Caco-2 (cell line): ENCODE measurements at regions not wholly inside any gene's neighbourhood (a gene's known extent, or its start where the extent isn't known, plus 50 kb on each side); places are given as distances from the start of the nearest gene placed in this dataset.
"Not testable (repeated sequence)": the region's sequence is repeated elsewhere in the genome, so short reads cannot be mapped to it uniquely, and the experiment has no call there.

Experiments
- BruUV-seq: library from RNA; stranded (reverse); fragments of 400-500 nt; replicated peaks from 2 replicates; lab custom pipeline; 2021; lab: Mats Ljungman, UMichigan
- CTCF ChIA-PET: fragments of 300-600 bp; sonication (Branson Sonifier 250); formaldehyde crosslinking; loops from one replicate; lab custom pipeline; 2022; ENCODE audit warnings: antibody characterized with exemption; lab: Charles Lee
- POLR2A ChIA-PET: fragments of 300-600 bp; sonication (Branson Sonifier 250); formaldehyde crosslinking; loops from one replicate; lab custom pipeline; 2022; ENCODE audit warnings: antibody characterized with exemption; lab: Charles Lee
- DNase-seq, 2 experiments: peaks; one replicate each; pipeline versions ENCODE4 v3.0.0 to v3.0.0-alpha.2; 2020 to 2022
- H3K27me3 ChIP-seq: replicated peaks from 2 replicates; pipeline ENCODE4 v1.6.0; 2011; ENCODE audit warnings: low read length; ENCODE audit not compliant: control insufficient read depth, insufficient read depth
- H3K36me3 ChIP-seq: 2 replicates; pipeline ENCODE4 v1.5.1; 2011; ENCODE audit warnings: low read length; ENCODE audit not compliant: control insufficient read depth, insufficient read depth
- H3K4me1 ChIP-seq: fragments of 250-450 bp; sonication (Bioruptor Pico); 2 replicates; pipeline ENCODE4 v1.5.1; 2020; ENCODE audit warnings: mild to moderate bottlenecking
- H3K4me3 ChIP-seq: 2 replicates; pipeline ENCODE4 v1.5.1; 2011; ENCODE audit warnings: low read depth, mild to moderate bottlenecking, control low read depth, low read length
- H3K9me3 ChIP-seq: fragments of 250-450 bp; sonication (Bioruptor Pico); 2 replicates; pipeline ENCODE4 v1.5.1; 2020; ENCODE audit warnings: mild to moderate bottlenecking, moderate library complexity
- H3K27ac Mint-ChIP-seq: one replicate; pipeline ENCODE4 v1.8.0; 2022; ENCODE audit warnings: mixed read lengths; ENCODE audit not compliant: unreplicated experiment
- H3K27me3 Mint-ChIP-seq: one replicate; pipeline ENCODE4 v1.8.0; 2022; ENCODE audit warnings: mixed read lengths; ENCODE audit not compliant: insufficient read depth, unreplicated experiment
- H3K36me3 Mint-ChIP-seq: one replicate; pipeline ENCODE4 v1.8.0; 2022; ENCODE audit warnings: mild to moderate bottlenecking, mixed read lengths; ENCODE audit not compliant: insufficient read depth, unreplicated experiment
- H3K4me1 Mint-ChIP-seq: one replicate; pipeline ENCODE4 v1.8.0; 2022; ENCODE audit warnings: low read depth, mixed read lengths; ENCODE audit not compliant: unreplicated experiment
- H3K4me3 Mint-ChIP-seq: one replicate; pipeline ENCODE4 v1.8.0; 2022; ENCODE audit warnings: mild to moderate bottlenecking, moderate library complexity, mixed read lengths; ENCODE audit not compliant: unreplicated experiment
- H3K9me3 Mint-ChIP-seq: one replicate; pipeline ENCODE4 v1.8.0; 2022; ENCODE audit warnings: mixed read lengths; ENCODE audit not compliant: unreplicated experiment
- intact Hi-C: fragments of 100-400 bp; cut with micrococcal nuclease; formaldehyde crosslinking; loops from one replicate; pipeline ENCODE4 v1.10.0; 2022; ENCODE audit not compliant: unreplicated experiment
- TF ChIP-seq, protein P1 (sequence below), 2 experiments: fragments of 200-600 bp in 1 of 2; IDR thresholded peaks; 1 replicate in 1 of 2; 2 replicates in 1 of 2; pipeline versions ENCODE4 v1.5.1 to v1.8.0; 2011 to 2022; ENCODE audit warnings: antibody characterized with exemption in 1 of 2, control low read depth in 1 of 2, inconsistent platforms in 1 of 2, low read depth in 1 of 2, low read length in 1 of 2, mild to moderate bottlenecking in 1 of 2, moderate library complexity in 1 of 2; ENCODE audit not compliant: insufficient read depth in 1 of 2, severe bottlenecking in 1 of 2, unreplicated experiment in 1 of 2

DNA sequence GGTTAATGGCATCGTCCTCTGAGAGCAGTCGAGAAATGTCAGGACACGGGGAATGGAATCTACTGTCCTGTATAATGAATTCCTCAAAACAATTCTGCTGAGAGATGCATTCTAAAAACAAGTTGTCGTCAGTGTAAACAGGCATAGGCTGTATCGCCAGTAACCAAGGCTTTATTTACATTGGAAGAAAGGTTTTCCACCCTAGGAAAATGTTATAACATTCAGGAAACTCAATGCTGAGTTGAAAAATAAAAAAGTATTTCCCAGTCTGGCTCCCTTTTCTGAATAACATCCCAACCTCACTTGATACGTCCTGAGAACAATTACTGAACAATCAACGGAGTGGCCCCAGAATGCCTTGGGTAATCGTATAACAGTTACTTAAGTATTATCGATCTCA, 79.6 kb upstream of the UCN3 start:
- intact Hi-C loops, result no loop called here
- H3K9me3 Mint-ChIP-seq, result no peaks in the 10 kb centered on the region
- CTCF ChIA-PET, result interaction anchor here (0.6 kb wide), 1 partner anchor 459 kb away, joined by 4 read pairs; no protein-coding TSS in a partner anchor

DNA sequence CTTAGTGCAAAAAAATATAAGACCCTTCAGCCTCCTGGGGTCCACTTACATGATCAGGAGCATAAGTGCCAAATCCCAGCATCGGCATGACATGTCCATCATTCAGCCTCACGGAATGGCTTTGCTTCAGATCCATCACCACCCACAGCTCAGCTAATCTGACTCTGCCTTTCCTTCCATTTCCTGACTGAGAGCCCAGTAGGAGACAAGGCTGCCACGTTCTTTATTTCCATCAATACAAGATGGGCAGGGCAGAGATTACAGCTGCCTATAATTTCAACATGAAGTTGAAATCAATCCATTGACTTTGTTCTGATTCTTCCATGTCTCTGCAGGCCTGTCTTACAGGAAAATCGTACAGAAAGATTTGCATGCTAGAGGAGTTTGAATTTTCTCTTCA, 76.4 kb upstream of the UCN3 start:
- no peak overlapping the region for H3K27ac Mint-ChIP-seq
- H3K4me3 ChIP-seq, result no peak overlapping the region
- no peaks in the 10 kb centered on the region for H3K27me3 ChIP-seq
- ChIA-PET CTCF (no interaction called here), POLR2A (no interaction called here)
- H3K4me1 Mint-ChIP-seq, result peaks cover 3% of the 10 kb centered on the region
- no peaks in the 10 kb centered on the region for H3K36me3 Mint-ChIP-seq
- H3K4me1 ChIP-seq, result no peaks in the 10 kb centered on the region
- no peaks in the 10 kb centered on the region for H3K9me3 ChIP-seq
- no peaks in the 10 kb centered on the region for H3K9me3 Mint-ChIP-seq
- no peak for DNase-seq
- intact Hi-C loops, result no loop called here
- H3K36me3 ChIP-seq, result no peaks in the 10 kb centered on the region
- BruUV-seq, result no TSS peak
- peaks cover 3% of the 10 kb centered on the region for H3K27me3 Mint-ChIP-seq
- TF ChIP-seq, protein P1, sequence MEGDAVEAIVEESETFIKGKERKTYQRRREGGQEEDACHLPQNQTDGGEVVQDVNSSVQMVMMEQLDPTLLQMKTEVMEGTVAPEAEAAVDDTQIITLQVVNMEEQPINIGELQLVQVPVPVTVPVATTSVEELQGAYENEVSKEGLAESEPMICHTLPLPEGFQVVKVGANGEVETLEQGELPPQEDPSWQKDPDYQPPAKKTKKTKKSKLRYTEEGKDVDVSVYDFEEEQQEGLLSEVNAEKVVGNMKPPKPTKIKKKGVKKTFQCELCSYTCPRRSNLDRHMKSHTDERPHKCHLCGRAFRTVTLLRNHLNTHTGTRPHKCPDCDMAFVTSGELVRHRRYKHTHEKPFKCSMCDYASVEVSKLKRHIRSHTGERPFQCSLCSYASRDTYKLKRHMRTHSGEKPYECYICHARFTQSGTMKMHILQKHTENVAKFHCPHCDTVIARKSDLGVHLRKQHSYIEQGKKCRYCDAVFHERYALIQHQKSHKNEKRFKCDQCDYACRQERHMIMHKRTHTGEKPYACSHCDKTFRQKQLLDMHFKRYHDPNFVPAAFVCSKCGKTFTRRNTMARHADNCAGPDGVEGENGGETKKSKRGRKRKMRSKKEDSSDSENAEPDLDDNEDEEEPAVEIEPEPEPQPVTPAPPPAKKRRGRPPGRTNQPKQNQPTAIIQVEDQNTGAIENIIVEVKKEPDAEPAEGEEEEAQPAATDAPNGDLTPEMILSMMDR (IDR thresholded peaks at IDR 0.05; ENCODE audit: insufficient read depth in 1 of 2, low read depth in 1 of 2, low read length in 1 of 2, severe bottlenecking in 1 of 2, unreplicated experiment in 1 of 2), result no peak
- H3K4me3 Mint-ChIP-seq, result no peak overlapping the region

More for the DNA sequence above, 79.6 kb upstream of the UCN3 start:
- Mint-ChIP-seq H3K4me3 (no peak overlapping the region), H3K4me1 (peaks cover 7% of the 10 kb centered on the region), H3K27me3 (peaks cover 3% of the 10 kb centered on the region), H3K36me3 (no peaks in the 10 kb centered on the region), H3K27ac (no peak overlapping the region)
- TF ChIP-seq, protein P1 (IDR thresholded peaks at IDR 0.05; ENCODE audit: insufficient read depth in 1 of 2, low read depth in 1 of 2, low read length in 1 of 2, severe bottlenecking in 1 of 2, unreplicated experiment in 1 of 2), result no peak
- Histone ChIP-seq H3K9me3 (no peaks in the 10 kb centered on the region), H3K36me3 (no peaks in the 10 kb centered on the region), H3K4me3 (no peak overlapping the region), H3K4me1 (no peaks in the 10 kb centered on the region; the same call in 1 of the 2 replicates), H3K27me3 (no peaks in the 10 kb centered on the region)
- no TSS peak for BruUV-seq
- DNase-seq, result no peak
- POLR2A ChIA-PET, result no interaction called here

DNA sequence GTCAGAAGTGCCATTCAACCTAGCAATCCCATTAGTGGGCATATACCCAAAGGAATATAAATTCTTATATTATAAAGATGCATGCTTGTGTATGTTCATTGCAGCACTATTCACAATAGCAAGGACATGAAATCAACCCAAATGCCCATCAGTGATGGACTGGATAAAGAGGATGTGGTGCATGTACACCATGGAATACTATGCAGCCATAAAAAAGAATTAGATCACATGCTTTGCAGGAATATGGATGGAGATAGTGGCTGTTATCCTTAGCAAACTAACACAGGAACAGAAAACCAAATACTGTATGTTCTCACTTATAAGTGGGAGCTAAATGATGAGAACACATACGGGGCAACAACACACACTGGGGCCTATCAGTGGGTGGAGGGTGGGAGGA, 75.5 kb upstream of the UCN3 start:
- H3K4me3 Mint-ChIP-seq, H3K36me3 Mint-ChIP-seq, H3K27ac Mint-ChIP-seq, POLR2A ChIA-PET, BruUV-seq, CTCF ChIA-PET, H3K9me3 ChIP-seq, H3K4me1 ChIP-seq, DNase-seq, H3K4me1 Mint-ChIP-seq, H3K27me3 ChIP-seq, H3K36me3 ChIP-seq, intact Hi-C loops, H3K27me3 Mint-ChIP-seq, H3K4me3 ChIP-seq, H3K9me3 Mint-ChIP-seq: not testable (repeated sequence)
